Gastroesophageal sphincter (tissue), 4 donors: ENCODE measurements at regions not wholly inside any gene's neighbourhood (a gene's known extent, or its start where the extent isn't known, plus 50 kb on each side); places are given as distances from the start of the nearest gene placed in this dataset.

Experiments
- ATAC-seq: fragments of 150-250 bp; one replicate; pipeline ENCODE4 v1.9.1; 2016; ENCODE audit warnings: mild to moderate bottlenecking, moderate library complexity
- H3K27ac ChIP-seq, 4 donors: fragments of 200-600 bp; sonication (generic) in 3 of 4; 1 replicate in 3 of 4; 2 replicates in 1 of 4; pipeline ENCODE4 v1.5.1; 2016 to 2019
- H3K27me3 ChIP-seq: fragments of 200-600 bp; sonication (generic); one replicate; pipeline ENCODE4 v1.5.1; 2019
- H3K36me3 ChIP-seq, 2 donors: fragments of 200-600 bp; sonication (generic); one replicate each; pipeline ENCODE4 v1.5.1; 2019; ENCODE audit warnings: control low read depth in 1 of 2
- H3K4me1 ChIP-seq, 3 donors: fragments of 200-600 bp; sonication (generic); 1 replicate in 2 of 3; 2 replicates in 1 of 3; pipeline ENCODE4 v1.5.1; 2016 to 2019; ENCODE audit warnings: control low read depth in 2 of 3
- H3K4me3 ChIP-seq, 2 donors: fragments of 200-600 bp; sonication (generic); one replicate each; pipeline ENCODE4 v1.5.1; 2019; ENCODE audit warnings: mild to moderate bottlenecking in 1 of 2, moderate library complexity in 1 of 2
- H3K9me3 ChIP-seq, 3 donors: fragments of 200-600 bp; sonication (generic); one replicate each; pipeline ENCODE4 v1.5.1; 2017 to 2019; ENCODE audit warnings: control low read depth in 2 of 3
- EP300 ChIP-seq: sonication (generic); formaldehyde crosslinking; IDR thresholded peaks from one replicate; pipeline ENCODE4 v1.6.1; 2017; ENCODE audit warnings: antibody characterized with exemption, mild to moderate bottlenecking
- POLR2A ChIP-seq, 2 donors: fragments of 450-650 bp; IDR thresholded peaks; one replicate each; pipeline ENCODE4 v1.6.1; 2017; ENCODE audit warnings: antibody characterized with exemption in 2 of 2, mild to moderate bottlenecking in 2 of 2, moderate library complexity in 1 of 2
- POLR2AphosphoS5 ChIP-seq: sonication (generic); formaldehyde crosslinking; IDR thresholded peaks from one replicate; pipeline ENCODE4 v1.6.1; 2017; ENCODE audit warnings: antibody characterized with exemption
- WGBS, 2 donors: methylation state at CpG; one replicate each; pipeline ENCODE4 v1.1.5; 2018; ENCODE audit warnings: low coverage in 1 of 2; 5-methylcytosine and 5-hydroxymethylcytosine counted together
- TF ChIP-seq, protein P1 (sequence below), 4 experiments: fragments of 200-600 bp in 2 of 4; fragments of 450-650 bp in 2 of 4; sonication (generic) in 1 of 4; IDR thresholded peaks; one replicate each; pipeline ENCODE4 v1.5.1; 2017 to 2019; ENCODE audit warnings: antibody characterized with exemption in 4 of 4, mild to moderate bottlenecking in 2 of 4, moderate library complexity in 2 of 4

DNA sequence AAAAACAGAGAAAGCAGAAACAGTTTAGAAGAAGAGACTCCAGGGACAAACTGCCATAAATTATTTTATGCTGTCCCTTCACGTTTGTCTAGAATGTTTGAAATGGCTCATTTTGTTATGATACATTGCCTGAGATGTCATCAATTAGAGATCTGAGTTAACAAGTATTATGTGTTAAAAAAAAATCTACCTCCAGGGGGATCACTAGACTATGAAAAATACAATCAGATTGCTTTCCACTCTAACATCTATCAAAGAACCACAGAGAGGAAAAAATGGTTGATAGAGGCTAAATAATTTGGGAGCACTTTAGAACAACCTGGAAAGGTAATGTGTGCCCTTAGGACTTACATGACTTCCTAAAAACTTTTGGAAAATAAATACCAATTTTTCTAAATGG is 103.8 kb upstream of the CCDC150 start:
- H3K27ac ChIP-seq, result no peak overlapping the region
- WGBS, 2 donors, result 7 to 21% methylated on average over 1 of the region's 1 CpG
- ATAC-seq, result no peak
- no peaks in the 10 kb centered on the region for H3K36me3 ChIP-seq
- no peaks in the 10 kb centered on the region for H3K27me3 ChIP-seq
- H3K4me1 ChIP-seq, result no peaks in the 10 kb centered on the region
- H3K9me3 ChIP-seq, result no peaks in the 10 kb centered on the region
- TF ChIP-seq, protein P1, sequence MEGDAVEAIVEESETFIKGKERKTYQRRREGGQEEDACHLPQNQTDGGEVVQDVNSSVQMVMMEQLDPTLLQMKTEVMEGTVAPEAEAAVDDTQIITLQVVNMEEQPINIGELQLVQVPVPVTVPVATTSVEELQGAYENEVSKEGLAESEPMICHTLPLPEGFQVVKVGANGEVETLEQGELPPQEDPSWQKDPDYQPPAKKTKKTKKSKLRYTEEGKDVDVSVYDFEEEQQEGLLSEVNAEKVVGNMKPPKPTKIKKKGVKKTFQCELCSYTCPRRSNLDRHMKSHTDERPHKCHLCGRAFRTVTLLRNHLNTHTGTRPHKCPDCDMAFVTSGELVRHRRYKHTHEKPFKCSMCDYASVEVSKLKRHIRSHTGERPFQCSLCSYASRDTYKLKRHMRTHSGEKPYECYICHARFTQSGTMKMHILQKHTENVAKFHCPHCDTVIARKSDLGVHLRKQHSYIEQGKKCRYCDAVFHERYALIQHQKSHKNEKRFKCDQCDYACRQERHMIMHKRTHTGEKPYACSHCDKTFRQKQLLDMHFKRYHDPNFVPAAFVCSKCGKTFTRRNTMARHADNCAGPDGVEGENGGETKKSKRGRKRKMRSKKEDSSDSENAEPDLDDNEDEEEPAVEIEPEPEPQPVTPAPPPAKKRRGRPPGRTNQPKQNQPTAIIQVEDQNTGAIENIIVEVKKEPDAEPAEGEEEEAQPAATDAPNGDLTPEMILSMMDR (IDR thresholded peaks at IDR 0.05), result no peak
- TF ChIP-seq POLR2A (IDR thresholded peaks at IDR 0.05), result no peak
- TF ChIP-seq EP300, result no peak
- no peak for TF ChIP-seq POLR2AphosphoS5
- no peak overlapping the region for H3K4me3 ChIP-seq

DNA sequence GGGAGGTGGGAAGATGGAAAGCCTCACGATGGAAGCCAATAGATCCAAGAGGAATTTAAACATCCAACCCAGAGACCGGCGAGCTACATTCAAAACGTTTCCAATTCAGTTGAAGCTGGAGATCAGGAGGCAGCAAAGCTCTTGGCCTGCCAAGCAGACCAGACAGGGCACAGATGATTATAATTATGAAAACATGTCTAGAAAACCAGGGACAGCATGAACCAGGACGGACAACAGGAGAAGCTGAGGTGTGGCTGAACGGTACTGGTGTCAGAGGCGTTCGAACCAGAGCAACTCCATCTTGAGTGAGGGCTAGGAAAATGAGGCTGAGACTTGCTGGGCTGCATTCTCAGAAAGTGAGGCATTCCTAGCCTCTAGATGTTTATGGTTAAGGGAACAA is 102.2 kb upstream of the CCDC150 start:
- no peak for ATAC-seq
- Histone ChIP-seq H3K36me3 (no peaks in the 10 kb centered on the region), H3K4me1 (no peaks in the 10 kb centered on the region), H3K9me3 (no peaks in the 10 kb centered on the region), H3K4me3 (no peak overlapping the region), H3K27ac (no peak overlapping the region), H3K27me3 (no peaks in the 10 kb centered on the region)
- 80 to 82% methylated on average over 1 to 8 of the region's 8 CpGs for WGBS, 2 donors
- no peak for TF ChIP-seq POLR2A (IDR thresholded peaks at IDR 0.05)
- no peak for TF ChIP-seq EP300

DNA sequence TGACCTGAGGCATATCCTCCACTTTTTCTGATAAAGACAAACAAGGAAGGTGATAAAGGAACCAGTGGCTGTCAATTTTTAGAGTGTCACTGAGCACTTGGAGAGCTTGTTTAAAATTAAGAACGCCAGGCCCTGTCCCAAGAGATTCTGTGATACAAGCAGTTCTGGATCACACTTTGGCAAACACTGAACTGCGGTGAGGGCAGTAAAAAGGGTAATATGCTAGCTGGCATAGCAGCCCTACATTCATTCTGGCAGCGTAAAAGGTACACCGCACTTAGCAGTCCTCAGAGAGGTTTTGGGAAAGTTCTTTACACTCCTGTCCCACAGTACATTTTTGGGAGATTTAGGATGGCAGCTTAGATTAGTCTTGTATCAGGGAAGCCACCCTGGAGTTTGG is 101.3 kb upstream of the CCDC150 start:
- no peak overlapping the region for H3K4me3 ChIP-seq
- no peaks in the 10 kb centered on the region for H3K9me3 ChIP-seq
- no peaks in the 10 kb centered on the region for H3K27me3 ChIP-seq
- TF ChIP-seq POLR2AphosphoS5 (no peak), POLR2A (IDR thresholded peaks at IDR 0.05) (no peak), EP300 (no peak)
- TF ChIP-seq, protein P1 (IDR thresholded peaks at IDR 0.05), result no peak
- H3K36me3 ChIP-seq, result no peaks in the 10 kb centered on the region
- no peaks in the 10 kb centered on the region for H3K4me1 ChIP-seq
- ATAC-seq, result no peak
- H3K27ac ChIP-seq, result no peak overlapping the region
- WGBS, 2 donors, result 73% methylated on average over 4 of the region's 4 CpGs; no CpG with 5 or more reads in 1 of the 2 donors

DNA sequence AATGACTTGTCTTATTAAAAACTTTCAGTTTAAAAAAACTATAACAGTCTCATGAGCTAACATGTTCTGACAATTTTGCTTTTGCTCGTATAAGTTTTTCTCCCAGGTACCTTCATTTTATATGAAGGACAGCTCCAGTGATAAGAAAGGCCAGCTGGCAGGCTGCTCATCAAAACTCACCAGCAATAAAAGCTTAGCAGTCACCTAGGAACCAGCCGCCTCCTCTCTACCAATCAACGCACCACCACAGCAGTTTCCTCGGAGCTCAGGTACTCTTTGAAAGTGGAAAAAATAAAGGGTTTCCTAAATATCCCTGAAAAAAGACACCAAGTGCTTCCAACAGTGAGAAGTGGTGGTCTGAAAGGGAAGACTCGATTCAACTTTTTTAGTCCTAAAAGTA is 100.9 kb upstream of the CCDC150 start:
- no peak overlapping the region for H3K4me3 ChIP-seq
- ATAC-seq, result no peak
- no peak overlapping the region for H3K27ac ChIP-seq
- no peaks in the 10 kb centered on the region for H3K4me1 ChIP-seq
- TF ChIP-seq EP300, result no peak
- TF ChIP-seq, protein P1 (IDR thresholded peaks at IDR 0.05), result no peak
- TF ChIP-seq POLR2A (IDR thresholded peaks at IDR 0.05), result no peak
- TF ChIP-seq POLR2AphosphoS5, result no peak
- no peaks in the 10 kb centered on the region for H3K9me3 ChIP-seq
- 82 to 92% methylated on average over 2 to 5 of the region's 5 CpGs for WGBS, 2 donors
- no peaks in the 10 kb centered on the region for H3K36me3 ChIP-seq
- H3K27me3 ChIP-seq, result no peaks in the 10 kb centered on the region

DNA sequence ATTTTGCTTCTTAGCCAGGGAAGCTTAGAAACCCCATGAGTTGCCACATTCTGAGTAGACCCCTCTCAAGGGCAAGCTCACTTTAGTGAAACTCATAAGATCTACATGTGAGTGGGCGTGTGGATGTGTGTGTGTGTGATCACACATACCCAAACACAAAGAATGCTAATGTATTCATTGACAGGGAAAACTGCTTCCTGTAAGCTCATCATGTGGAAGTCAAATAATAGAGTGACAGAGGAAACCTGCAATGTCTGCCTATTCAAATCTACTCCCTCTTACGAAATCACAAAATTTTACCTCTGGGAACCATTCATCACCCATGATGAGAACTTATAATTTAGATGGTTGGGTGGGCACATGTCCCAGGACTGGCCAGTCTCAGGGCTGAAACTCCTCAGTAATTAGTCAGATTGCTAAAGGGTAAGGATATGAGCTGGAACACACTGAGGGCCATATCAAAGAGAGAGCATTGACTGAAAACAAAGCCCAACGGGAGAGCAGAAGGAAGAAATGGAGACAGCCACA is 94.5 kb upstream of the CCDC150 start:
- no peak for ATAC-seq

More for the DNA sequence above, 94.5 kb upstream of the CCDC150 start:
- no peaks in the 10 kb centered on the region for H3K4me1 ChIP-seq
- no peak overlapping the region for H3K4me3 ChIP-seq
- no peak for TF ChIP-seq POLR2AphosphoS5
- no peak for TF ChIP-seq EP300
- TF ChIP-seq, protein P1 (IDR thresholded peaks at IDR 0.05), result no peak
- no peak for TF ChIP-seq POLR2A (IDR thresholded peaks at IDR 0.05)
- no peaks in the 10 kb centered on the region for H3K9me3 ChIP-seq
- 77 to 100% methylated on average over 2 to 3 of the region's 3 CpGs for WGBS, 2 donors
- no peaks in the 10 kb centered on the region for H3K36me3 ChIP-seq
- H3K27ac ChIP-seq, result no peak overlapping the region
- no peaks in the 10 kb centered on the region for H3K27me3 ChIP-seq
